Activated CD4-positive, alpha-beta memory T cell treated with anti-CD3 and anti-CD28 coated beads for 36 hours (primary cell): ENCODE measurements at regions not wholly inside any gene's neighbourhood (a gene's known extent, or its start where the extent isn't known, plus 50 kb on each side); places are given as distances from the start of the nearest gene placed in this dataset.
"Not testable (repeated sequence)": the region's sequence is repeated elsewhere in the genome, so short reads cannot be mapped to it uniquely, and the experiment has no call there.

Experiments
- CTCF ChIA-PET: fragments of 350-600 bp; sonication (Branson Sonifier 250); formaldehyde crosslinking; loops from one replicate; lab custom pipeline; 2021; ENCODE audit warnings: antibody characterized with exemption, inconsistent platforms; lab: Charles Lee
- POLR2A ChIA-PET: fragments of 350-600 bp; sonication (Branson Sonifier 250); formaldehyde crosslinking; loops from one replicate; lab custom pipeline; 2021; ENCODE audit warnings: antibody characterized with exemption; lab: Charles Lee
- DNase-seq: peaks from one replicate; pipeline ENCODE4 v3.0.0-alpha.2; 2020
- H3K27ac Mint-ChIP-seq: one replicate; pipeline ENCODE4 v1.8.0; 2021; ENCODE audit warnings: mixed read lengths
- H3K27me3 Mint-ChIP-seq: one replicate; pipeline ENCODE4 v1.8.0; 2021; ENCODE audit warnings: mixed read lengths
- H3K36me3 Mint-ChIP-seq: one replicate; pipeline ENCODE4 v1.8.0; 2021; ENCODE audit warnings: mixed read lengths
- H3K4me1 Mint-ChIP-seq: one replicate; pipeline ENCODE4 v1.8.0; 2021; ENCODE audit warnings: low read depth, mixed read lengths
- H3K4me3 Mint-ChIP-seq: one replicate; pipeline ENCODE4 v1.8.0; 2021; ENCODE audit warnings: mild to moderate bottlenecking, mixed read lengths
- H3K9me3 Mint-ChIP-seq: one replicate; pipeline ENCODE4 v1.8.0; 2021; ENCODE audit warnings: mixed read lengths
- intact Hi-C: fragments of 100-400 bp; cut with micrococcal nuclease; formaldehyde crosslinking; loops from one replicate; pipeline ENCODE4 v1.15.1; 2023

DNA sequence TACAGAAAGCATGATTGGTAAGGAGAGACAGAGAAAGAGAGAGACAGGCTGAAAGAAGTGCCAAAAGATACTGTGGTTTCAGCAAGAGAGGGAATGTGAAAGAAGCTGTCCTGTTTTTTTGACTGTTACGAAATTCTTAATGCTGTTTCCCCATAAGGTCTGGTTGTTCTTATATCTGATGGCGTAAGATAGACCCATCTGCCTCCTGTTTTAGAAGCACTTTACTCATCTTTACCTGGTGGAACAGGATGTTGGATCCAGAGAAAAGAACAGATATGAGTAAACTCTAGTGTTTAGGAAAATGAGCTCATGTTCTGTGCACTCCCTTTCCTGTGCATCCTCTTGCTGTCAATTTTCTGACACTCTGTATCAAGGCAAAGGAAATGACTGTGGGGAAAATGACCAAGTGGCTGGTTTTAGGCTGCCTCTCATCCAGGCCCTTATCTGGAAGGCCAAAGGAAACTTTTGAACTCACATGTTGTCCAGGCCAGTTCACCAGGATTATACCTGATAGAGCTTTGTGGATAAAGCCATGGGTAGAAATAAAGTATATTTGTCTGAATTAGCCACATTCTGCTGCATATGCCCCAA is 311.7 kb upstream of the HTR2C start:
- ChIA-PET POLR2A (no interaction called here), CTCF (no interaction called here)
- no peaks in the 10 kb centered on the region for H3K27me3 Mint-ChIP-seq
- no peaks in the 10 kb centered on the region for H3K36me3 Mint-ChIP-seq
- no peak overlapping the region for H3K4me3 Mint-ChIP-seq
- H3K4me1 Mint-ChIP-seq, result no peaks in the 10 kb centered on the region
- no peak for DNase-seq
- intact Hi-C loops, result no loop called here
- no peak overlapping the region for H3K27ac Mint-ChIP-seq
- H3K9me3 Mint-ChIP-seq, result peaks cover 2% of the 10 kb centered on the region

DNA sequence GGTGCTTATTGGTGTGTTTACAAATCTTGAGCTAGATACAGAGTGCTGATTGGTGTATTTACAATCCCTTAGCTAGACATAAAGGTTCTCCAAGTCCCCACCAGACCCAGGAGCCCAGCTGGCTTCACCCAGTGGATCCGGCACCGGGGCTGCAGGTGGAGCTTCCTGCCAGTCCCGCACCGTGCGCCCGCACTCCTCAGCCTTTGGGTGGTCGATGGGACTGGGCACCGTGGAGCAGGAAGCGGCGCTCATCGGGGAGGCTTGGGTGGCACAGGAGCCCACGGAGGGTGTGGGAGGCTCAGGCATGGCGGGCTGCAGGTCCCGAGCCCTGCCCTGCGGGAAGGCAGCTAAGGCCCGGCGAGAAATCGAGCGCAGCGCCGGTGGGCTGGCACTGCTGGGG is 313.5 kb upstream of the HTR2C start:
- H3K27me3 Mint-ChIP-seq, H3K4me3 Mint-ChIP-seq, H3K36me3 Mint-ChIP-seq, POLR2A ChIA-PET, CTCF ChIA-PET, H3K9me3 Mint-ChIP-seq, DNase-seq, intact Hi-C loops, H3K4me1 Mint-ChIP-seq, H3K27ac Mint-ChIP-seq: not testable (repeated sequence)

DNA sequence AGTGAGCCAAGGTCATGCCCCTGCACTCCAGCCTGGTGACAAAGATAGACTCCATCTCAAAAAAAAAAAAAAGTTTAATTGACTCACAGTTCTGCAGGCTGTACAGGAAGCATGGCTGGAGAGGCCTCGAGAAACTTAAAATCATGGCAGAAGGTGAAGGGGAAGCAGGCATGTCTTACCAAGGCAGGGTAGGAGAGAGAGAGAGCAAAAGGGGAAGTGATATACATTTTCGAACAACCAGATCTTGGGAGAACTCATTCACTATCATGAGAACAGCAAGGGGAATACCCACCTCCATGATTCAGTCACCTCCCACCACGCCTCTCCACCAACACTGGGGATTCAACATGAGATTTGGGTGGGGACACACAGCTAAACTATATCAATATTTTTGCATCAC is 315.2 kb upstream of the HTR2C start:
- H3K4me3 Mint-ChIP-seq, result no peak overlapping the region
- no peak overlapping the region for H3K27ac Mint-ChIP-seq
- H3K27me3 Mint-ChIP-seq, result no peaks in the 10 kb centered on the region
- DNase-seq, result no peak
- no peaks in the 10 kb centered on the region for H3K36me3 Mint-ChIP-seq
- intact Hi-C loops, result no loop called here
- H3K4me1 Mint-ChIP-seq, result no peaks in the 10 kb centered on the region
- CTCF ChIA-PET, result no interaction called here
- POLR2A ChIA-PET, result no interaction called here
- peaks cover 2% of the 10 kb centered on the region for H3K9me3 Mint-ChIP-seq

DNA sequence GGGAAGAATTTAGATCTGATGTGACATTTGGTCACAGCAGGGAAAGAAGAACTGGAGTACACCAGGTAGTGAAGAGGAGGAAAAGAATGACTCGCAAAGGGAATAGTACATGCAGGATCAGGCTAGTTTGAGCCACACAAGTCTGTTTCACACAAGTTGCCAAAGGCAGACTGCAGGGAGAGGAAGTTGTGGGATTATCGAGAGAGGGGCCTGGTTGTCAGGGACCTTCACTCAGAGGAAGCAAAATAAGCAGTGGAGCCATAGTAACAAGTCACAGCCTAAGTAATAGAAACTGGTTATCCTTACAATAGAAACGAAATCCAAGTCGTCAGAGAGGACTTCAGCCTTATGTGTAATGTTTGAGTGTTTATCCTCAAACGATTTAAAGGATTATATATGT is 316.7 kb upstream of the HTR2C start:
- Mint-ChIP-seq H3K4me1 (no peaks in the 10 kb centered on the region), H3K4me3 (no peak overlapping the region), H3K27me3 (no peaks in the 10 kb centered on the region), H3K36me3 (no peaks in the 10 kb centered on the region), H3K9me3 (peaks cover 2% of the 10 kb centered on the region), H3K27ac (no peak overlapping the region)
- CTCF ChIA-PET, result no interaction called here
- intact Hi-C loops, result no loop called here
- POLR2A ChIA-PET, result no interaction called here
- no peak for DNase-seq

DNA sequence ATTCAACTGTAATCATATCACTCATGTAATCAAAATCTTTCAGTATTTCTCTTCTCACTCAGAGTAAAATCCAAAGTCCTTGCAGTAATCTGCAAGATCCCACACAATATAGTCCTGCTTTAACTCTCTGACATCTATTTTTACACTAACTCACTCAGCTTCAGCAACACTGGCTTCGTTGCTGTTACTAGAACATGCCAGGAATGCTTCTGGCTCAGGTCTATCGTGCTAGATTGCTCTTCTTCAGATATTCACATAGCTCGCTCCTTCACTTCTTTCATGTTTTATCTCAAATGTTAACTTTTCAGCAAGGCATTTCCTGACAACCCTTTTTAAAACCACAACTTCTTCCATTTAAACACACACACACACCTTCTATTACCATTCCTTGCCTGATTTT is 331.7 kb upstream of the HTR2C start:
- DNase-seq, result no peak
- no peaks in the 10 kb centered on the region for H3K9me3 Mint-ChIP-seq
- ChIA-PET POLR2A (no interaction called here), CTCF (no interaction called here)
- no peaks in the 10 kb centered on the region for H3K27me3 Mint-ChIP-seq
- no peaks in the 10 kb centered on the region for H3K36me3 Mint-ChIP-seq
- no peaks in the 10 kb centered on the region for H3K4me1 Mint-ChIP-seq
- intact Hi-C loops, result no loop called here
- no peak overlapping the region for H3K4me3 Mint-ChIP-seq
- H3K27ac Mint-ChIP-seq, result no peak overlapping the region

DNA sequence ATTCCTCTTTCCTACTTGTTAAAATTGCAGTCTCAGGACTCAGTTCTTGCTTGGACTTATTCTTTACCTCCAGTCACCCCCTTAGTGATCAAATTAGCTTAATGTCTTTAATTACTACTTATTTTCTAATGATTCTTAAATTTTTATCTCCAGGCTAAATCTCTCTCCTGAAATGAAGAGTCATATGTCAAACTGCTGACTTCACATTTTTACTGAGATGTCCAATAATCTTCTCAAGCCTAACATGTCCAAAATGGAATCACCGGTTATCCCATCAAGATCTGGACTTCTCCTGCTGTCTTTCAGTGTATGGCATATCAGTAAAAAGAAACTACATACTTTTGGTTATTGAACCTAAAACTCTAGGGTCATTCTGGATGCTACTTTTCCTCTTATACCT is 332.3 kb upstream of the HTR2C start:
- Mint-ChIP-seq H3K9me3 (no peaks in the 10 kb centered on the region), H3K36me3 (no peaks in the 10 kb centered on the region), H3K4me1 (no peaks in the 10 kb centered on the region), H3K27me3 (no peaks in the 10 kb centered on the region), H3K4me3 (no peak overlapping the region), H3K27ac (no peak overlapping the region)
- ChIA-PET POLR2A (no interaction called here), CTCF (no interaction called here)
- no peak for DNase-seq
- intact Hi-C loops, result no loop called here

DNA sequence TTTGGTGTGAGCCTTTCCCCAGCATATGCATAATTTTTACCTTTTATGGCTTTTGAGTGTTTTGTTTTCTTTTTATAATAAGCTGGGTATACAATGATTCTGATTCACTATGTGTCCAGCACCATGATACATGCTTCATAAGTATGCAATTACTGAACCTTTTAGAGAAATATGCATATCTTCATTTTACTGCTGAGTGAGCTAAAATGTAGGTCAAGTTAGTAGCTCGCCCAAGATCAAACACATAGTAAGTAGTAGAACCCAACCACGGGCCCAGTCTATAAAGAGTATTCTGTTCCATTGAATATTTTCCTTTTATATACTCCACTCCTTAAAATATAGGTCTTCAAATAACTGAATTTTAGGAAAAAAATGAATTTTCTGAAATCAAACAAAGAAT is 362.4 kb upstream of the HTR2C start:
- no peak overlapping the region for H3K4me3 Mint-ChIP-seq
- H3K9me3 Mint-ChIP-seq, result no peaks in the 10 kb centered on the region
- DNase-seq, result no peak
- ChIA-PET CTCF (no interaction called here), POLR2A (no interaction called here)
- H3K27me3 Mint-ChIP-seq, result no peaks in the 10 kb centered on the region
- H3K4me1 Mint-ChIP-seq, result no peaks in the 10 kb centered on the region
- no peak overlapping the region for H3K27ac Mint-ChIP-seq
- H3K36me3 Mint-ChIP-seq, result no peaks in the 10 kb centered on the region
- intact Hi-C loops, result no loop called here

DNA sequence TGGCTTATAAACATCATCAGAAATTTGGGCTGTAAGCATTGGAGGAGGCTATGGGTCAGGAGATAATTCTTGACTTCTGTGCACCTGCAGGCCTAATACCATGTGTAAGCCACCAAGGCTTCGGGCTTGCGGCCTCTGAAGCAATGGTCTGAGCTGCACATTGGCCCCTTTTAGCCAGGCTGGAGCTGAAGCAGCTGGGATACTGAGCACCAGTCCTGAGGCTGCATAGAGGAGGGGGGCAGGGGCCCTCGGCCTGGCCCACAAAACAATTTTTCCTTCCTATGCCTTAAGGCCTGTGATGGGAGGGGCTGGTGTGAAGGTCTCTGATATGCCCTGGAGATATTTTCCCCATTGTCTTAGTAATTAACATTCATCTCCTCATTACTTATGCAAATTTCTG is 373.0 kb upstream of the HTR2C start:
- Mint-ChIP-seq H3K4me3 (no peak overlapping the region), H3K36me3 (no peaks in the 10 kb centered on the region), H3K9me3 (no peaks in the 10 kb centered on the region), H3K4me1 (no peaks in the 10 kb centered on the region), H3K27me3 (no peaks in the 10 kb centered on the region), H3K27ac (no peak overlapping the region)
- intact Hi-C loops, result no loop called here
- ChIA-PET CTCF (no interaction called here), POLR2A (no interaction called here)
- DNase-seq, result no peak

DNA sequence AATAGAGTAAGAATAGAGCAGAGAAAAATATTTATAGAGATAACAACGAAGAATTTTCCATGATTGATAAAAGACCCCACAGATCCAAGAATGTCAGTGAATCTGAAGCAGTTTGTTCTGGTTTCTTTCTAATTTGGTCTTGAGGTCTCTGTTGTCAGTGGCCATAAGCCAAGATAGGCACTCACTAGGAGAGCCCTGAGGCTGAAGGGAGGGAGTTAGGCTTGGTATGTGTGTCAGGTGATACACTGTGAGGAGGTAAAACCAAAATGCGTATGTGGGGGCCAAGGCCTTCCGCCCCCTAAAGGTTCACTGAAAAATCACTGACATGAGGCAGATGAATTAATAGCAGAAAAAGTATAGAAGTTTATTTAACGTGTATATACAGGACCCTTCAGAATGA is 382.3 kb upstream of the HTR2C start:
- POLR2A ChIA-PET, result no interaction called here
- H3K27ac Mint-ChIP-seq, result no peak overlapping the region
- intact Hi-C loops, result no loop called here
- CTCF ChIA-PET, result no interaction called here
- no peaks in the 10 kb centered on the region for H3K36me3 Mint-ChIP-seq
- H3K27me3 Mint-ChIP-seq, result no peaks in the 10 kb centered on the region
- H3K4me1 Mint-ChIP-seq, result no peaks in the 10 kb centered on the region
- no peak for DNase-seq
- H3K9me3 Mint-ChIP-seq, result peaks cover 7% of the 10 kb centered on the region
- no peak overlapping the region for H3K4me3 Mint-ChIP-seq

DNA sequence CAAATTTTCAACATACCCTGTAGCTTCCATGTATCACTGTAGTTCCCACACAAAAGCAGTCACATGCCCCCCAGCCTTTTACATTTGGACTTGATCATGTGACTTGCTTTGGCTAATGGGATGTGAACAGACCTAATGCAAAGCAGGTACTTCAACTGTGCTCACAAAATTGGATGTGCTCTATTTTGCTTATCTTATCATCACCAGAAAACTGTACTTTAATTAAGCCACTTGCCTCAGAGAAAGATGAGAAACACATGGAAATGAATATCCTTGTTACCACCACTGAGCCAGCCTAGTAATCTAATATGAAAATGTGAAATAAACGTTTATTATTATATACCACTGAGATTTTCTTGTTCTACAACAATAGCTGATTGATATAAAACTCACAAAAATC is 402.7 kb upstream of the HTR2C start:
- Mint-ChIP-seq H3K9me3 (peaks cover 6% of the 10 kb centered on the region), H3K4me3 (no peak overlapping the region), H3K36me3 (no peaks in the 10 kb centered on the region), H3K27ac (no peak overlapping the region), H3K4me1 (no peaks in the 10 kb centered on the region), H3K27me3 (no peaks in the 10 kb centered on the region)
- no peak for DNase-seq
- POLR2A ChIA-PET, result no interaction called here
- CTCF ChIA-PET, result no interaction called here
- intact Hi-C loops, result no loop called here

DNA sequence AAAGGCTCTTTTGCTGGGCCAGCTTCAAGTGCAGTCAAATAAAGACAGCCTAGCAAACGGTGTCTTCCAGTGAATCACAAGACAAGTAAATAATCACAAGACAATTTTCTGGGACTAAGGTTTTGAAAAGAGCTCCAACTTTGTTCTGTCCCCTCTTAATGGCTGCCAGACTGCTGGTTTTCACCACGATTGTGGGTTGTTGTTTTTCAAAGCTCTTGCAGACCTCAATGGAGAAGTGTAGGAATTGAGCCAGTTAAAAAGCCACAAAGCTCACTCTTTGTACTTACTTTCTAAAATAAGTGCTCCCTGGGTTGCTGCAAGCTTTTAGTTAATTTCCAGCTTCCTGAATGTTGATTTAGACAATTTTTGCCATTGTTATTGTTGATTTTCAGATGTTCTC is 405.8 kb upstream of the HTR2C start:
- no peaks in the 10 kb centered on the region for H3K27me3 Mint-ChIP-seq
- no peak overlapping the region for H3K27ac Mint-ChIP-seq
- H3K4me3 Mint-ChIP-seq, result no peak overlapping the region
- ChIA-PET POLR2A (no interaction called here), CTCF (no interaction called here)
- DNase-seq, result no peak
- peaks cover 7% of the 10 kb centered on the region for H3K9me3 Mint-ChIP-seq
- no peaks in the 10 kb centered on the region for H3K4me1 Mint-ChIP-seq
- intact Hi-C loops, result no loop called here
- H3K36me3 Mint-ChIP-seq, result no peaks in the 10 kb centered on the region

DNA sequence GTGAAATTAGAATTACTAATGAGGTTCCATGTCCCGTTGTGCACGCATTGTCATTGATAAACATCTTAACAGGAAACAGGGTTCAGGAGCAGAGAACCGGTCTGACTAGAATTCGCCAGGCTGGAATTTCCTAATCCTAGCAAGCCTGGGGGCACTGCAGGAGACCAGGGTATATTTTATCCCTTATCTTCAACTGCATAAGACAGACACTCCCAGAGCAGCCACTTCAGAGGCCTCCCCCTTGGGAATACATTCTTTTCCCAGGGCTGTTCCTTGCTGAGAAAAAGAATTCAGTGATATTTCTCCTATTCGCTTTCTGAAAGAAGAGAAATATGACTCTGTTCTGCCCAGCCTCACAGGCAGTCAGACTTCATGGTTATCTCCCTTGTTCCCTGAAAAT is 416.6 kb upstream of the HTR2C start:
- H3K4me1 Mint-ChIP-seq, POLR2A ChIA-PET, H3K9me3 Mint-ChIP-seq, H3K27ac Mint-ChIP-seq, H3K27me3 Mint-ChIP-seq, H3K4me3 Mint-ChIP-seq, DNase-seq, H3K36me3 Mint-ChIP-seq, CTCF ChIA-PET, intact Hi-C loops: not testable (repeated sequence)

DNA sequence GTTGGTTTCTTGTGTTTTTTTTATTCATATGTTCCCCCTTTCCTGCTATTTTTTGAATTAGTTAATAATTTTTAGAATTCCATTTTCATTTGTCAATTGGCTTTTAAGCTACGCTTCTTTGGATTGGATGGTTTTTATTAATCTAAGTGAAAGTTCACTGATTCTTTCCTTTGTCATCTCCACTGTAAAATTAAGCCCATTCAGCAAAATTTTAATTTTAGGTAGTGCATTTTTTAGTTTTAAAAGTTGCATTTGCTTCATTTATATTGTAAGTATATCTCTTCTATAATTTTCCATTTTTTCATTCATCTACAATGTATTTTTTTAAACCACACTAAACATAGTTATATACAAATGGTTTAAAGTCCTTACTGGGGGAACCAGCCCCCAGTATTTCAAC is 417.3 kb upstream of the HTR2C start:
- Mint-ChIP-seq H3K27ac (no peak overlapping the region), H3K9me3 (peaks cover 2% of the 10 kb centered on the region), H3K4me3 (no peak overlapping the region), H3K36me3 (no peaks in the 10 kb centered on the region), H3K27me3 (no peaks in the 10 kb centered on the region), H3K4me1 (no peaks in the 10 kb centered on the region)
- intact Hi-C loops, result no loop called here
- ChIA-PET CTCF (no interaction called here), POLR2A (no interaction called here)
- no peak for DNase-seq

DNA sequence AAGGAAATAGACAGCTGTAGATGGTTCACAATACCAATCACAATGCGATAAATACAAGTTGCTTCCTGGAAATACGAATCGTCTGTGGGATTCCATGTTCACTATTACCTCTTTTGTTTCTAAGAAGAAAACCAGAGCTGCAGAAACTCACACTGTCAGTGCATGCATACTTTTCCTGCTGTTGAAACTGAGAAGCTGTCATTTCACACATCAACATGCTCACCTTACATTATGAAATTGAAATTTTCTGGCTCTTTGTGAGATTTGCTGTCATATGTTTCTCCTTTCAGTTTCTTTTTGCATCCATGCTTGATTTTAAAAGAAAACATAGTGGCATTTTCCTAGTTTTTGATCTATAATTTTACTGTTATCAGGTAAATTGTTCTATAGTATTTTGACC is 418.3 kb upstream of the HTR2C start:
- H3K4me1 Mint-ChIP-seq, result no peaks in the 10 kb centered on the region
- intact Hi-C loops, result no loop called here
- H3K9me3 Mint-ChIP-seq, result peaks cover 2% of the 10 kb centered on the region
- H3K27me3 Mint-ChIP-seq, result no peaks in the 10 kb centered on the region
- H3K36me3 Mint-ChIP-seq, result no peaks in the 10 kb centered on the region
- ChIA-PET CTCF (no interaction called here), POLR2A (no interaction called here)
- DNase-seq, result no peak
- no peak overlapping the region for H3K4me3 Mint-ChIP-seq
- no peak overlapping the region for H3K27ac Mint-ChIP-seq
